ENCODE measurements at regions not wholly inside any gene's neighbourhood (a gene's known extent, or its start where the extent isn't known, plus 50 kb on each side); places are given as distances from the start of the nearest gene placed in this dataset.

DNA sequence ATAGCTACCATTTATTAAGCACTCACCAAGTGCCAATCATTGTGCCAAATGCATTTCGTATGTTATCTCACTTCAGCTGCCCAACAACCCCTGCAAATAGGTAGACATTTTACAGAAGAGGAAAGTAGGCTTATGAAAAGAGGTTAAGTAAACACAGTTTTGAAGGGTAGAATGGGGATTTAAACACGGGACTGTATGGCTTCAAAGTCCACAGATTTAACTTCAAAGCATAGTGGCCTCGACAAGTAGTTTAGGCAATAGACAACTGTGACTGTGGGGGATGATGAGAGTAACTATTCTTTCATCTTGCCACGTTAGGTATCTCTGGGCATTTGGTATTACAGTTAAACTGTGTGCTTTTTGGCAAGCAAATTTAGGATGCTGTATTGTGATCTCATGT lies 266.8 kb upstream of the SRRM4 start:
- no peak overlapping the region for H3K27ac Mint-ChIP-seq (ENCODE audit: unreplicated experiment)
- no peaks in the 10 kb centered on the region for H3K36me3 Mint-ChIP-seq (ENCODE audit: insufficient read depth, unreplicated experiment)
- no peak for DNase-seq

DNA sequence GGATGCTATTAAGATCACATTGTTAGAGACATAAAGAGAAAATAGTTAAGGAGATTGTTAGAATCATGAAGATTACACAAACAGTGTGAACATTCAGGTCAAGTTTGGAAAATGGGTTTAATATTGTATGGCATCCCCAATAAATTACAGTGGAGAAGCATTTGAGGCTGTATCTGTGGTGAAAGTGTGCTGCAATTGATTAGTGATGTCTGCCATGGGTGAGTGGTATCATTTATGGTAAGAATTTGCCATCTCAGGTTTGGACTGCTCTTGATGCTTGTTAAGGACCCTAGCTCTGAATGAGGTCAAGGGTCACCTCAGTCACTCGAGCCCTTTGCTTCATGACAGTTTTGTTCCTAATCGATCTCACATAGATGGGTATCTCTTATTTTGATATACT lies 265.7 kb upstream of the SRRM4 start:
- Mint-ChIP-seq H3K36me3 (ENCODE audit: insufficient read depth, unreplicated experiment) (no peaks in the 10 kb centered on the region), H3K27ac (ENCODE audit: unreplicated experiment) (no peak overlapping the region), H3K27me3 (ENCODE audit: unreplicated experiment) (peaks cover 24% of the 10 kb centered on the region), H3K9me3 (ENCODE audit: low read depth, unreplicated experiment) (peaks cover 3% of the 10 kb centered on the region), H3K4me3 (ENCODE audit: low read depth, unreplicated experiment) (no peak overlapping the region), H3K4me1 (ENCODE audit: low read depth, unreplicated experiment) (no peaks in the 10 kb centered on the region)
- CTCF ChIA-PET, result no interaction called here
- no peak for DNase-seq
- intact Hi-C loops (cut with micrococcal nuclease; ENCODE audit: unreplicated experiment), result no loop called here
- TF ChIP-seq, protein P1, sequence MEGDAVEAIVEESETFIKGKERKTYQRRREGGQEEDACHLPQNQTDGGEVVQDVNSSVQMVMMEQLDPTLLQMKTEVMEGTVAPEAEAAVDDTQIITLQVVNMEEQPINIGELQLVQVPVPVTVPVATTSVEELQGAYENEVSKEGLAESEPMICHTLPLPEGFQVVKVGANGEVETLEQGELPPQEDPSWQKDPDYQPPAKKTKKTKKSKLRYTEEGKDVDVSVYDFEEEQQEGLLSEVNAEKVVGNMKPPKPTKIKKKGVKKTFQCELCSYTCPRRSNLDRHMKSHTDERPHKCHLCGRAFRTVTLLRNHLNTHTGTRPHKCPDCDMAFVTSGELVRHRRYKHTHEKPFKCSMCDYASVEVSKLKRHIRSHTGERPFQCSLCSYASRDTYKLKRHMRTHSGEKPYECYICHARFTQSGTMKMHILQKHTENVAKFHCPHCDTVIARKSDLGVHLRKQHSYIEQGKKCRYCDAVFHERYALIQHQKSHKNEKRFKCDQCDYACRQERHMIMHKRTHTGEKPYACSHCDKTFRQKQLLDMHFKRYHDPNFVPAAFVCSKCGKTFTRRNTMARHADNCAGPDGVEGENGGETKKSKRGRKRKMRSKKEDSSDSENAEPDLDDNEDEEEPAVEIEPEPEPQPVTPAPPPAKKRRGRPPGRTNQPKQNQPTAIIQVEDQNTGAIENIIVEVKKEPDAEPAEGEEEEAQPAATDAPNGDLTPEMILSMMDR (IDR thresholded peaks at IDR 0.05; ENCODE audit: unreplicated experiment), result no peak
- no TSS peak for BruUV-seq (replicated peaks)

More for the DNA sequence above, 266.8 kb upstream of the SRRM4 start:
- TF ChIP-seq, protein P1 (IDR thresholded peaks at IDR 0.05; ENCODE audit: unreplicated experiment), result no peak
- peaks cover 13% of the 10 kb centered on the region for H3K27me3 Mint-ChIP-seq (ENCODE audit: unreplicated experiment)
- H3K4me1 Mint-ChIP-seq (ENCODE audit: low read depth, unreplicated experiment), result no peaks in the 10 kb centered on the region
- intact Hi-C loops (cut with micrococcal nuclease; ENCODE audit: unreplicated experiment), result no loop called here
- no TSS peak for BruUV-seq (replicated peaks)
- peaks cover 6% of the 10 kb centered on the region for H3K9me3 Mint-ChIP-seq (ENCODE audit: low read depth, unreplicated experiment)
- H3K4me3 Mint-ChIP-seq (ENCODE audit: low read depth, unreplicated experiment), result no peak overlapping the region
- CTCF ChIA-PET, result interaction anchor here (0.5 kb wide), 1 partner anchor 217 kb away, joined by 7 read pairs; no protein-coding TSS in a partner anchor

DNA sequence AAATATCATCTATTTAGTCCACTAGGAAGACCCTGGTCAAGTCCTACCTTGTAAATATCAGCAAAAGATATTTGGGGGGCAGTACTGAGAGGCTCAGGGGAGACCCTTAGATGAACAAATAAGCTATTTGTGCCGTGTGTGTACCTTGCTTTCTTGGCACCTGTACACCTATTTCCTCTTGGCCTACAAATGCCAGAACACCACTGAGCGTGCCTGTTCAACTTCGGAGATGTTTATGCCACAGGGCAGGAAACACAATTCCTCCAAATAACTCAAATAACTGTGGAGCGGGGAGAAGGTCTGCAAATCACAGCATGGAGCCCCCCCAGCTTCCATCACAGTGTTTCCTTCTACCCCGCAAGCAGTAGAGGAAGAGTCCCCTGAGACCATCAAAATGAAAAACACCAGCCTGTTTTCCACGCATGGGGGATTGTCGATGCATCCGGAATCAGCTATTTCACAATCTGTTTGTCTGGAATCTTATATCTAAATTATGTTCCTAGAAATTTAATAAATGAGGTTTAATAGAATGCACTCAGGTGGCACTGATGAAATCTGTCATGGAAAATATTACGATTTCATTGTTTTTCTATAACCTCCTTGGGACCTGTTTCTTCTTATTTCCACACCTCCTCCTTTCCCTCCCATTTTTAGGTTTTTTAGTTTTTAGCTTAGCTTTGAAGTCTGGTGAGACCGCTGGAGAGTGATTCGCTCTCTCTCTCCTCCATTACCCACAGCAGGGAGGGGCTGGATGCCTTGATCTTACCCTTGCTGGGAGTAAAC lies 254.0 kb upstream of the SRRM4 start:
- no peak for DNase-seq
- Mint-ChIP-seq H3K9me3 (ENCODE audit: low read depth, unreplicated experiment) (no peaks in the 10 kb centered on the region), H3K27ac (ENCODE audit: unreplicated experiment) (no peak overlapping the region), H3K27me3 (ENCODE audit: unreplicated experiment) (peaks cover 23% of the 10 kb centered on the region), H3K4me1 (ENCODE audit: low read depth, unreplicated experiment) (no peaks in the 10 kb centered on the region), H3K4me3 (ENCODE audit: low read depth, unreplicated experiment) (no peak overlapping the region), H3K36me3 (ENCODE audit: insufficient read depth, unreplicated experiment) (peaks cover 4% of the 10 kb centered on the region)
- no TSS peak for BruUV-seq (replicated peaks)
- TF ChIP-seq, protein P1 (IDR thresholded peaks at IDR 0.05; ENCODE audit: unreplicated experiment), result no peak
- intact Hi-C loops (cut with micrococcal nuclease; ENCODE audit: unreplicated experiment), result no loop called here
- CTCF ChIA-PET, result no interaction called here

DNA sequence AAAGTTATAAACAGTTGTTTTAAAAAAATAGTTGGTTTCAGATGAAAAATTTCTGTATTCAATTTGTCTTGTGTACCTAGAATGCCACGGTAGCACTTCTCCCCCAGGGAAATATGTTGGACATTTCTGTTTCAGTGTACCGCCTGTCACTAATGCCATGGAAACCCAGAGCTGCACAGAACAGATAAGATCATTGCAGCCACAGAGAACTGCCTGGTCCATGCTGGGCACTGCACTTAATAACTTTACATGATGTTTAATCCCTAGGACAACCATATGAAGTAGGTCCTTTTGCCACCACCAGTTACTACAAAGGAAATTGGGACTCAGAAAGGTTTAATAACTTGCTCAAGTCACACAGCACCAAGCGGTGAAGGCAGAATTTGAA lies 253.4 kb upstream of the SRRM4 start:
- peaks cover 4% of the 10 kb centered on the region for H3K36me3 Mint-ChIP-seq (ENCODE audit: insufficient read depth, unreplicated experiment)
- H3K27ac Mint-ChIP-seq (ENCODE audit: unreplicated experiment), result no peak overlapping the region
- intact Hi-C loops (cut with micrococcal nuclease; ENCODE audit: unreplicated experiment), result no loop called here
- no peaks in the 10 kb centered on the region for H3K9me3 Mint-ChIP-seq (ENCODE audit: low read depth, unreplicated experiment)
- DNase-seq, result no peak
- peaks cover 2% of the 10 kb centered on the region for H3K4me1 Mint-ChIP-seq (ENCODE audit: low read depth, unreplicated experiment)
- TF ChIP-seq, protein P1 (IDR thresholded peaks at IDR 0.05; ENCODE audit: unreplicated experiment), result no peak
- H3K4me3 Mint-ChIP-seq (ENCODE audit: low read depth, unreplicated experiment), result no peak overlapping the region
- no TSS peak for BruUV-seq (replicated peaks)
- H3K27me3 Mint-ChIP-seq (ENCODE audit: unreplicated experiment), result peaks cover 17% of the 10 kb centered on the region
- CTCF ChIA-PET, result interaction anchor here (0.6 kb wide), 1 partner anchor 1835 kb away, joined by 3 read pairs; no protein-coding TSS in a partner anchor

Measured in Calu3 (cell line).